22Rv1 (cell line): ENCODE measurements at regions not wholly inside any gene's neighbourhood (a gene's known extent, or its start where the extent isn't known, plus 50 kb on each side); places are given as distances from the start of the nearest gene placed in this dataset.

Experiments
- ZFX ChIP-seq: fragments of 450-650 bp; IDR thresholded peaks from 2 replicates; pipeline ENCODE4 v1.6.1; 2017; ENCODE audit warnings: antibody characterized with exemption, borderline replicate concordance
- TF ChIP-seq, protein P1 (sequence below): fragments of 450-650 bp; IDR thresholded peaks from 2 replicates; pipeline ENCODE4 v1.5.1; 2017; ENCODE audit warnings: mild to moderate bottlenecking

DNA sequence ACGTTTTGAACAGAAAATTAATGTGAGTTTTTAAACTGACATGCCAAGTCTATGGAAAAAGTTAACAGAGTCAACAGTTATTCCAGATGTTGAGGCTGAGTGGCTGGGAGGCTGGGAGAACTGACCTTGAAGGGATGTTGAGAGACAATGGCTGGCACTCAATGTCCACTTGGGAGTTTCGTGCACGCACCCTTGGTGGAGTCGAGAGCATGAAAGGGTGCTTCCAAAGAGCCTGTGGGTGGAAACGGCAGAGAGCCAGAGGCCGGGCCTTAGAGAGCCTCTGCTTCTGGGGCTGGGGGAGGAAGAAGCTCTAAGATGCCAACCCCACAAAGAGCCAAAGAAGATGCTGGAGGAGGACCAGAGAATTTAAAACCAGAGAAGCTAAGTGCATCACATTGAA is 63.4 kb upstream of the L3MBTL4 start:
- TF ChIP-seq, protein P1, sequence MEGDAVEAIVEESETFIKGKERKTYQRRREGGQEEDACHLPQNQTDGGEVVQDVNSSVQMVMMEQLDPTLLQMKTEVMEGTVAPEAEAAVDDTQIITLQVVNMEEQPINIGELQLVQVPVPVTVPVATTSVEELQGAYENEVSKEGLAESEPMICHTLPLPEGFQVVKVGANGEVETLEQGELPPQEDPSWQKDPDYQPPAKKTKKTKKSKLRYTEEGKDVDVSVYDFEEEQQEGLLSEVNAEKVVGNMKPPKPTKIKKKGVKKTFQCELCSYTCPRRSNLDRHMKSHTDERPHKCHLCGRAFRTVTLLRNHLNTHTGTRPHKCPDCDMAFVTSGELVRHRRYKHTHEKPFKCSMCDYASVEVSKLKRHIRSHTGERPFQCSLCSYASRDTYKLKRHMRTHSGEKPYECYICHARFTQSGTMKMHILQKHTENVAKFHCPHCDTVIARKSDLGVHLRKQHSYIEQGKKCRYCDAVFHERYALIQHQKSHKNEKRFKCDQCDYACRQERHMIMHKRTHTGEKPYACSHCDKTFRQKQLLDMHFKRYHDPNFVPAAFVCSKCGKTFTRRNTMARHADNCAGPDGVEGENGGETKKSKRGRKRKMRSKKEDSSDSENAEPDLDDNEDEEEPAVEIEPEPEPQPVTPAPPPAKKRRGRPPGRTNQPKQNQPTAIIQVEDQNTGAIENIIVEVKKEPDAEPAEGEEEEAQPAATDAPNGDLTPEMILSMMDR = no peak
- TF ChIP-seq ZFX = no peak
